ENCODE measurements at regions not wholly inside any gene's neighbourhood (a gene's known extent, or its start where the extent isn't known, plus 50 kb on each side); places are given as distances from the start of the nearest gene placed in this dataset.

- no peaks in the 10 kb centered on the region for H3K4me1 ChIP-seq (ENCODE audit: insufficient read depth, low read length)
- no peak overlapping the region for H2AFZ ChIP-seq (ENCODE audit: low read length)
- H3K27me3 ChIP-seq (ENCODE audit: insufficient read depth, low read length): no peaks in the 10 kb centered on the region
- no peak overlapping the region for H3K4me3 ChIP-seq (ENCODE audit: insufficient read depth, low read length)
- no peak for TF ChIP-seq CTCF (IDR thresholded peaks at IDR 0.05; ENCODE audit: extremely low read depth, low read depth, low read length)
- no peaks in the 10 kb centered on the region for H4K20me1 ChIP-seq (ENCODE audit: insufficient read depth, low read length)
- no peaks in the 10 kb centered on the region for H3K79me2 ChIP-seq (ENCODE audit: insufficient read depth, low read length)
- H3K27ac ChIP-seq (ENCODE audit: low read depth, low read length): no peak overlapping the region
- H3K9me3 ChIP-seq (ENCODE audit: low read depth, low read length): no peaks in the 10 kb centered on the region
- H3K36me3 ChIP-seq (ENCODE audit: insufficient read depth, low read length): no peaks in the 10 kb centered on the region
- no peak for DNase-seq (ENCODE audit: insufficient read length, low spot score, missing footprints)
- no peak overlapping the region for H3K4me2 ChIP-seq (ENCODE audit: insufficient read depth, low read length)
Measured at GRCh38 chr19:28606269-28607032, 606.5 kb downstream of the UQCRFS1 start.

GRCh38 chr19:28605501-28606268 lies 607.3 kb downstream of the UQCRFS1 start:
- H3K9me3 ChIP-seq (ENCODE audit: low read depth, low read length): no peaks in the 10 kb centered on the region
- no peak overlapping the region for H3K27ac ChIP-seq (ENCODE audit: low read depth, low read length)
- H2AFZ ChIP-seq (ENCODE audit: low read length): no peak overlapping the region
- H3K4me2 ChIP-seq (ENCODE audit: insufficient read depth, low read length): no peak overlapping the region
- no peaks in the 10 kb centered on the region for H3K4me1 ChIP-seq (ENCODE audit: insufficient read depth, low read length)
- no peaks in the 10 kb centered on the region for H4K20me1 ChIP-seq (ENCODE audit: insufficient read depth, low read length)
- no peaks in the 10 kb centered on the region for H3K79me2 ChIP-seq (ENCODE audit: insufficient read depth, low read length)
- H3K4me3 ChIP-seq (ENCODE audit: insufficient read depth, low read length): no peak overlapping the region
- peak; percentile 11 for DNase-seq (ENCODE audit: insufficient read length, low spot score, missing footprints)
- no peaks in the 10 kb centered on the region for H3K27me3 ChIP-seq (ENCODE audit: insufficient read depth, low read length)
- H3K36me3 ChIP-seq (ENCODE audit: insufficient read depth, low read length): no peaks in the 10 kb centered on the region
- no peak for TF ChIP-seq CTCF (IDR thresholded peaks at IDR 0.05; ENCODE audit: extremely low read depth, low read depth, low read length)

- H3K79me2 ChIP-seq (ENCODE audit: insufficient read depth, low read length): no peaks in the 10 kb centered on the region
- TF ChIP-seq CTCF (IDR thresholded peaks at IDR 0.05; ENCODE audit: extremely low read depth, low read depth, low read length): no peak
Measured at GRCh38 chr19:28603453-28603852, 609.5 kb downstream of the UQCRFS1 start.

GRCh38 chr19:28602675-28603298 lies 610.2 kb downstream of the UQCRFS1 start:
- Histone ChIP-seq H3K9me3 (ENCODE audit: low read depth, low read length) (no peaks in the 10 kb centered on the region), H3K27me3 (ENCODE audit: insufficient read depth, low read length) (no peaks in the 10 kb centered on the region), H4K20me1 (ENCODE audit: insufficient read depth, low read length) (no peaks in the 10 kb centered on the region), H3K36me3 (ENCODE audit: insufficient read depth, low read length) (no peaks in the 10 kb centered on the region), H3K4me2 (ENCODE audit: insufficient read depth, low read length) (no peak overlapping the region), H3K27ac (ENCODE audit: low read depth, low read length) (no peak overlapping the region), H3K4me1 (ENCODE audit: insufficient read depth, low read length) (no peaks in the 10 kb centered on the region), H3K4me3 (ENCODE audit: insufficient read depth, low read length) (no peak overlapping the region), H2AFZ (ENCODE audit: low read length) (no peak overlapping the region), H3K79me2 (ENCODE audit: insufficient read depth, low read length) (no peaks in the 10 kb centered on the region)
- peak; percentile 25 for DNase-seq (ENCODE audit: insufficient read length, low spot score, missing footprints)
- no peak for TF ChIP-seq CTCF (IDR thresholded peaks at IDR 0.05; ENCODE audit: extremely low read depth, low read depth, low read length)

More at GRCh38 chr19:28603453-28603852, 609.5 kb downstream of the UQCRFS1 start:
- Histone ChIP-seq H3K27ac (ENCODE audit: low read depth, low read length) (no peak overlapping the region), H3K9me3 (ENCODE audit: low read depth, low read length) (no peaks in the 10 kb centered on the region), H3K36me3 (ENCODE audit: insufficient read depth, low read length) (no peaks in the 10 kb centered on the region), H4K20me1 (ENCODE audit: insufficient read depth, low read length) (no peaks in the 10 kb centered on the region), H2AFZ (ENCODE audit: low read length) (no peak overlapping the region), H3K4me2 (ENCODE audit: insufficient read depth, low read length) (no peak overlapping the region), H3K27me3 (ENCODE audit: insufficient read depth, low read length) (no peaks in the 10 kb centered on the region), H3K4me1 (ENCODE audit: insufficient read depth, low read length) (no peaks in the 10 kb centered on the region), H3K4me3 (ENCODE audit: insufficient read depth, low read length) (no peak overlapping the region)
- DNase-seq (ENCODE audit: insufficient read length, low spot score, missing footprints): no peak

All from osteoblast (primary cell).